Uterus (tissue), 2 donors: ENCODE measurements at regions not wholly inside any gene's neighbourhood (a gene's known extent, or its start where the extent isn't known, plus 50 kb on each side); places are given as distances from the start of the nearest gene placed in this dataset.

Source experiments
- CTCF ChIP-seq, 4 experiments: fragments of 200-600 bp in 2 of 4; fragments of 450-650 bp in 2 of 4; sonication (generic) in 2 of 4; IDR thresholded peaks; one replicate each; pipeline ENCODE4 v1.5.1; 2016 to 2019; ENCODE audit warnings: antibody characterized with exemption in 4 of 4, mild to moderate bottlenecking in 2 of 4, moderate library complexity in 1 of 4
- POLR2A ChIP-seq, 2 donors: fragments of 450-650 bp; IDR thresholded peaks; one replicate each; pipeline ENCODE4 v1.6.1; 2016; ENCODE audit warnings: antibody characterized with exemption in 2 of 2, mild to moderate bottlenecking in 1 of 2, moderate library complexity in 1 of 2

GRCh38 chr11:97847730-97848129, 1173.0 kb upstream of the CNTN5 start:
- TF ChIP-seq CTCF (IDR thresholded peaks at IDR 0.05) = no peak
- no peak for TF ChIP-seq POLR2A (IDR thresholded peaks at IDR 0.05)
